NCI-H82 treated with DMSO at 0.1 percent for 48 hours (cell line): ENCODE measurements at regions not wholly inside any gene's neighbourhood (a gene's known extent, or its start where the extent isn't known, plus 50 kb on each side); places are given as distances from the start of the nearest gene placed in this dataset.

ENCODE experiments used
- DNase-seq: peaks from one replicate; lab custom pipeline; 2025; ENCODE audit not compliant: unreplicated experiment; lab: John Stamatoyannopoulos, UW

- DNase-seq = no peak
These were observed 105.0 kb downstream of the ACER2 start for GRCh38 chr9:19513671-19514275.

DNA sequence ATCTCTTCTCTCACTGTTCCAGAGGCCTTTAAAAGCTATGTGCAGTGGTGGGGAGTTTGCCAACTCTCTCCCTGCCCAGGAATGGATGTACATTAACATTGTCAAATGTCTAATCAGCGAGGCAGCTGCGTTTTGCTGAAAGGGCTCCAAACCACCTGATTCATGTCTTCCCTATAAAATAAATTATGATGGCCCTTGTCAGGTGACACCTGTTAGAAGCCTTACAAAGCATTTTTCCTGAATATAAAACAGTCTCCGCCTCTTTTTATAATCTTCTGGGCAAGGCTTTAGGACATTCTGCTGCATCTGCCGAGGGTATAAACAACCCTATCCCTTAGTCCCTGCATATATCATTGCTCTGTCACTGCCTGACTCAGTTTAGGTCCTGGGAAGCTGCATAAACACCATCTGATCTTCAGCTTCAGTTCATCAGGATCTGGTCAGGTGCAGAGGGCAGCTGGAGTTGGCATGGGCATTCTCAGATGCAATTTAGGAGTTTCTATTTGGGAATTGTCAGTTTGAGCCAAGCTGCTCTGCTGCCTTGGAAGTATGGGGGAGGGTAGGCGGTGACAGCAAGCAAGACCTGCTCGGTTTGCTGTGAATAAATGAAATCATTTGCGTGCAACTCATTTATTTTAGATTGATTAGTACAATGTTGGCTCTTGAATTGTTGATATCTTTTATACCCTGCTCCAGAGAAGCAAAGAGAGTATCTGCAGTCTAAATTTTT is 103.5 kb downstream of the ACER2 start:
- DNase-seq = no peak

DNA sequence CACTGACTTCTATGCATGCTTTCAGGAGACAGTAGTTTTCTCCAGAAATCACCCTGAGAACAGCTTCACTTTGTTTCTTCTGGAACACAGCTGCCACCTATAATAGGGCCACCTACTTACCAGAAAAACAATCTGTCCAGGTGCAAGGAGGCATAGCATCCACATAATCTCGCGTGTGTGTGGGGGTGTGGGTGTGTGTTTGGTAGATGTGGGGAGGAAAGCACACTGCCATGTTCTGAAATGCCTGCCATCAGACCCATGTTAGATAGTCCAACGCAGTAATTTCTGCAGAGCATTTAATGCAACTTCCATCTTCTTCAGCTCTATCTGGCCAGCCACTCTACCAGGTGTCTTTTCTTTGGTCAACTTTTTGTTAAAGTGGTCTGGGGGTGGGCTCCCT is 102.9 kb downstream of the ACER2 start:
- no peak for DNase-seq

GRCh38 chr9:19510907-19511306 is 102.1 kb downstream of the ACER2 start:
- DNase-seq = no peak
